Adrenal gland (tissue), 9 donors: ENCODE measurements at regions not wholly inside any gene's neighbourhood (a gene's known extent, or its start where the extent isn't known, plus 50 kb on each side); places are given as distances from the start of the nearest gene placed in this dataset.
"Not testable (repeated sequence)": the region's sequence is repeated elsewhere in the genome, so short reads cannot be mapped to it uniquely, and the experiment has no call there.

ENCODE experiments used
- DNase-seq, 7 donors: peaks; one replicate each; pipeline ENCODE4 v3.0.0-alpha.2; 2019 to 2020
- H3K27ac ChIP-seq, 5 donors: fragments of 200-600 bp; sonication (generic) in 4 of 5; 1 replicate in 3 of 5; 2 replicates in 2 of 5; pipeline versions ENCODE4 v1.5.1 to v1.8.0; 2016 to 2020; ENCODE audit warnings: mild to moderate bottlenecking in 1 of 5
- H3K27me3 ChIP-seq: fragments of 200-600 bp; 2 replicates; pipeline ENCODE4 v1.8.0; 2021
- H3K36me3 ChIP-seq, 2 donors: fragments of 200-600 bp; replicated peaks in 1 of 2; 1 replicate in 1 of 2; 2 replicates in 1 of 2; pipeline versions ENCODE4 v1.5.1 to v1.8.0; 2018 to 2022
- H3K4me1 ChIP-seq, 2 donors: fragments of 200-600 bp; replicated peaks in 1 of 2; 1 replicate in 1 of 2; 2 replicates in 1 of 2; pipeline versions ENCODE4 v1.5.1 to v1.8.0; 2018 to 2021
- H3K4me3 ChIP-seq, 4 donors: fragments of 200-600 bp; sonication (generic) in 3 of 4; one replicate each; pipeline ENCODE4 v1.5.1; 2016 to 2018
- H3K9me3 ChIP-seq, 3 donors: fragments of 200-600 bp; sonication (generic) in 1 of 3; replicated peaks in 1 of 3; 1 replicate in 2 of 3; 2 replicates in 1 of 3; pipeline versions ENCODE4 v1.5.1 to v1.8.0; 2016 to 2021
- POLR2A ChIP-seq, 2 donors: fragments of 450-650 bp; IDR thresholded peaks; one replicate each; pipeline ENCODE4 v1.6.1; 2017; ENCODE audit warnings: antibody characterized with exemption in 2 of 2, mild to moderate bottlenecking in 2 of 2, moderate library complexity in 1 of 2
- WGBS, 4 donors: extraction: QIAGEN DNeasy Blood & Tissue Kit in 2 of 4; methylation state at CpG; one replicate each; pipeline versions ENCODE4 v1.1.5 to v1.1.7; 2013 to 2017; 5-methylcytosine and 5-hydroxymethylcytosine counted together
- intact Hi-C, 2 donors: fragments of 100-400 bp; cut with DNase I; formaldehyde crosslinking; loops; one replicate each; pipeline versions ENCODE4 v1.14.1 to v1.15.0; 2022 to 2023
- TF ChIP-seq, protein P1 (sequence below), 6 experiments: fragments of 450-650 bp in 4 of 6; fragments of 200-600 bp in 2 of 6; sonication (generic) in 1 of 6; IDR thresholded peaks; 1 replicate in 5 of 6; 2 replicates in 1 of 6; pipeline versions ENCODE4 v1.5.1 to v1.8.0; 2016 to 2021; ENCODE audit warnings: antibody characterized with exemption in 6 of 6, mild to moderate bottlenecking in 2 of 6, moderate library complexity in 1 of 6
- donor health status: healthy with polysubstance abuse.
- donor health status: Bipolar disorder and iron deficiency.
- donor health status: DM: yes; HTN: yes; CAD: no.
- donor health status: DM: no; HTN: no; CAD: no.
- donor health status: DM: no; HTN: no; CAD: no.

DNA sequence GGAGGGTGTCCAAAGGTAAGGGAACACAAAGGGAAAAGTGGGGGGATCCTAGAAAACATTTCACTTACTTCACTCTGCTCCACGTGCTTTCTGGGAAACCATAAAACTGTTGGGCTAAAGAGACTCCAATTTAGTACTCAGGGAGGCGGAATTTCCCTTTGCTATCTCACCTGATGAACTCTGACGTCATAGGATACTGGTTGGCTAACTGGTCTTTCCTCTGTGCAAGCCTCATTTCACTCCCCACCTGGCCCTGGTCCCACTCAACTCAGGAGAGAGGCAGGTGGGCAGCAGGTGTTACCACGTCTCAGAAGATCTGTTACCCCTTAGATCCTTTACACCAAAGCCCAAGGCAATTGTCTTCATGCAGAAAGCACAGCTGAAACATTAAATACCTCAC lies 51.8 kb upstream of the PMAIP1 start:
- H3K9me3 ChIP-seq, result no peaks in the 10 kb centered on the region
- 65 to 77% (median 73%) methylated on average over 4 of the region's 4 CpGs for WGBS, 4 donors
- DNase-seq, result no peak
- no peaks in the 10 kb centered on the region for H3K4me1 ChIP-seq
- H3K27me3 ChIP-seq, result no peaks in the 10 kb centered on the region
- H3K36me3 ChIP-seq, result no peaks in the 10 kb centered on the region
- H3K27ac ChIP-seq, result no peak overlapping the region
- H3K4me3 ChIP-seq, result no peak overlapping the region
- intact Hi-C loops, result no loop called here
- TF ChIP-seq, protein P1, sequence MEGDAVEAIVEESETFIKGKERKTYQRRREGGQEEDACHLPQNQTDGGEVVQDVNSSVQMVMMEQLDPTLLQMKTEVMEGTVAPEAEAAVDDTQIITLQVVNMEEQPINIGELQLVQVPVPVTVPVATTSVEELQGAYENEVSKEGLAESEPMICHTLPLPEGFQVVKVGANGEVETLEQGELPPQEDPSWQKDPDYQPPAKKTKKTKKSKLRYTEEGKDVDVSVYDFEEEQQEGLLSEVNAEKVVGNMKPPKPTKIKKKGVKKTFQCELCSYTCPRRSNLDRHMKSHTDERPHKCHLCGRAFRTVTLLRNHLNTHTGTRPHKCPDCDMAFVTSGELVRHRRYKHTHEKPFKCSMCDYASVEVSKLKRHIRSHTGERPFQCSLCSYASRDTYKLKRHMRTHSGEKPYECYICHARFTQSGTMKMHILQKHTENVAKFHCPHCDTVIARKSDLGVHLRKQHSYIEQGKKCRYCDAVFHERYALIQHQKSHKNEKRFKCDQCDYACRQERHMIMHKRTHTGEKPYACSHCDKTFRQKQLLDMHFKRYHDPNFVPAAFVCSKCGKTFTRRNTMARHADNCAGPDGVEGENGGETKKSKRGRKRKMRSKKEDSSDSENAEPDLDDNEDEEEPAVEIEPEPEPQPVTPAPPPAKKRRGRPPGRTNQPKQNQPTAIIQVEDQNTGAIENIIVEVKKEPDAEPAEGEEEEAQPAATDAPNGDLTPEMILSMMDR (IDR thresholded peaks at IDR 0.05), result no peak
- no peak for TF ChIP-seq POLR2A (IDR thresholded peaks at IDR 0.05)

DNA sequence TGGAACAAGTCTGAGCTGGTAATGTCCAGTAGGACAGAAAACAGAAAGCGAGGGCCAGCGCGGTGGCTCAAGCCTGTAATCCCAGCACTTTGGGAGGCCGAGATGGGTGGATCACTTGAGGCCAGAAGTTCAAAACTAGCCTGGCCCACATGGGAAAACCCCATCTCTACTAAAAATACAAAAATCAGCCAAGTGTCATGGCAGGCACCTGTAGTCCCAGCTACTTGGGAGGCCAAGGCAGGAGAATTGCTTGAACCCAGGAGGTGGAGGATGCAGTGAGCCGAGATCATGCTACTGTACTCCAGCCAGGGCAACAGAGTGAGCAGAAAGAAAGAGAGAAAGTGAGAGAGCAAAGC lies 52.3 kb upstream of the PMAIP1 start:
- H3K4me3 ChIP-seq, intact Hi-C loops, H3K9me3 ChIP-seq, H3K36me3 ChIP-seq, H3K4me1 ChIP-seq, H3K27me3 ChIP-seq, H3K27ac ChIP-seq, DNase-seq: not testable (repeated sequence)
- WGBS, 4 donors, result 87 to 93% (median 88%) methylated on average over 5 of the region's 5 CpGs

DNA sequence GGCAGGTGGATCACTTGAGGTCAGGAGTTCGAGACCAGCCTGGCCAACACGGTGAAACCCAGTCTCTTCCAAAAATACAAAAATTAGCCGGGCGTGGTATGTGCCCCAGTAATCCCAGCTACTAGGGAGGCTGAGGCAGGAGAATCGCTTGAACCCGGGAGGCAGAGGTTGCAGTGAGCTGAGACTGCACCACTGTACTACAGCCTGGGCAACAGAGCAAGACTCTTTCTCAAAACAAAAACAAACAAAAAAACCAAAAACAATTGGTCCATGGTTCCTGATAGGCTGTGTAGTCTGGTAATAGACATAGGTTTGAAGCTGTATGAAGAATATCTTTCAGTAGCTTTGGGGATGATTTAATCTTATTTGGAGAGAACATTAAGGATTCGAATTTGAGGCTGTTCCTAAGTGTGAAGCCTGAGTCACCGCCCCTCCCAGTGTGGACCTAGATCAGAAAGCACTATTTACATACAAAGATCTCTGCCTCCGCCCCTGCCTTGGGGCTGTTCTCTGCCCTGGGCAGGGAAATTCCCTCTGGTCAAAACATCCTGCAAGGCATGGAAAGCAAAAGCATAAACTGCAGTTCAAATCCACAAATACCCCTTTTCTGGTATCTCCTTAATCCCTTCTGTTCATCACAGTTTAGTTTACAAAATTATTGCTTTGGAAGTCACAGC lies 52.8 kb upstream of the PMAIP1 start:
- 77 to 81% (median 79%) methylated on average over 9 of the region's 9 CpGs for WGBS, 4 donors
- Histone ChIP-seq H3K4me3 (no peak overlapping the region), H3K4me1 (no peaks in the 10 kb centered on the region), H3K9me3 (no peaks in the 10 kb centered on the region), H3K36me3 (no peaks in the 10 kb centered on the region), H3K27me3 (no peaks in the 10 kb centered on the region), H3K27ac (no peak overlapping the region)
- no peak for DNase-seq
- TF ChIP-seq, protein P1 (IDR thresholded peaks at IDR 0.05), result no peak
- no peak for TF ChIP-seq POLR2A (IDR thresholded peaks at IDR 0.05)
- intact Hi-C loops, result no loop called here

DNA sequence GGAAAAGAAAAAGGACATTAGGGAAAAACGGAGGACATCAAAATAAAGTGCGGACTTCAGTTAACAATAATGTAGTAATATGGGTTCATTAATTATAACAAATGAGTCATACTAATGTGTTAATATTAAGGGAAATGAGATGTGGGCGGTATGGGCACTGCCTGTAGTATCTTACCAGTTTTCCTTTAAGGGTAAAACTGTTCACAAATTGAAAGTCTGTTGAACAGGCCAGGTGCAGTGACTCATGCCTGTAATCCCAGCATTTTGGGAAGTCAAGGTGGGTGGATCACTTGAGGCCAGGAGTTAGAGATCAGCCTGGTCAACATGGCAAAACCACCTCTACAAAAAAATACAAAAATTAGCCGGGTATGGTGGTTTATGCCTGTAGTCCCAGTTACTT lies 56.8 kb upstream of the PMAIP1 start:
- WGBS, 4 donors, result 83 to 93% (median 91%) methylated on average over 3 to 4 of the region's 4 CpGs
- intact Hi-C loops, result no loop called here
- no peak overlapping the region for H3K27ac ChIP-seq

More for the DNA sequence above, 56.8 kb upstream of the PMAIP1 start:
- TF ChIP-seq POLR2A (IDR thresholded peaks at IDR 0.05), result no peak
- TF ChIP-seq, protein P1 (IDR thresholded peaks at IDR 0.05), result no peak
- Histone ChIP-seq H3K9me3 (no peaks in the 10 kb centered on the region), H3K27me3 (no peaks in the 10 kb centered on the region), H3K4me3 (no peak overlapping the region), H3K4me1 (no peaks in the 10 kb centered on the region), H3K36me3 (no peaks in the 10 kb centered on the region)
- no peak for DNase-seq
